ENCODE measurements at regions not wholly inside any gene's neighbourhood (a gene's known extent, or its start where the extent isn't known, plus 50 kb on each side); places are given as distances from the start of the nearest gene placed in this dataset.
"Not testable (repeated sequence)": the region's sequence is repeated elsewhere in the genome, so short reads cannot be mapped to it uniquely, and the experiment has no call there.

DNA sequence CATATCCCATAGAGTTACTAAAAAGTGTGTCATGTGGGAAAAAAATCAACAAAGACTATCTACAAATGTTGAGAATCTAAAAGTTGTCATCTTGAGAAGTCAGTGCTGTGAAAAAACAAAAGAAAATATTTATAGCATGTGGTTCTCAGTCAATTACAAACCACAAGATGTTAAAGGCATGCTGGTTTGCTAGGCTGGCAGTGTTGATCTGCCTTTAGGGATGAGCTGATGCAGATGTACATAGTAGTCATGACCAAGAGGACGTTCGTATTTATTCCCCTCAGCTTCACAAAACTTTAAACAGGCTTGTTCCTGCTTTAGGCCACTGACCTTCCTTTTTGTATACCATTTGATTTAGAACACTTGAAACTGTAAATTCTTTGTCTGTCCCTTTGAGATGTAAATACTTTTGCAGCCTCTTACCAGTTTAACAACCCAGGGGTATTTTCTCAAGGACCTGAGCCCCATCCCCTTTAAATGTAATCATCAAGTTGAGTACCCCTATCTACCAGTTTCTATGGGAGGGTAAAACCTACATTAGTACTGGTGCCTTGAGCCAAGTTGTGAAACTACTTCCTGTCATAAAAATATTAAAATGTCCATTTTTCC is 446.6 kb downstream of the KCNJ18 start:
- DNase-seq = no peak

DNA sequence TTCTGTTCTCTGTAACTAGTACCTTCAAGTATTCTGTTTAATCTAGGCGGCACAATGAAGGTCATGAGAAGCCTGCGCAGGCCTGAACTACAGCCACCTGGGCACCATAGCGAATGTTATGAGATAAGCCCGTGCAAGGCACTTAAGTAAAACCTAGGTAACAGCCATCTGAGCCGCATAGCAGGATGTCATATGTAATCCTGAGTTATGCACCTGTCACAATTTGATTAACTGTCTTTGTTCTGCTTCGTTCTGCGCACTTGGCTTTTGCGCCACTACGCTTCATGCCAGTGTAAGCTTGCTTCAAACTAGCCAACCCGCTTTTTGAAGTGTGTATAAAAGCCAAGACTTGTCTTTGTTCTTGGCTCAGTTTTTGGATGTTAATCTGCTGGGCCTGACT is 449.8 kb downstream of the KCNJ18 start:
- DNase-seq = no peak

DNA sequence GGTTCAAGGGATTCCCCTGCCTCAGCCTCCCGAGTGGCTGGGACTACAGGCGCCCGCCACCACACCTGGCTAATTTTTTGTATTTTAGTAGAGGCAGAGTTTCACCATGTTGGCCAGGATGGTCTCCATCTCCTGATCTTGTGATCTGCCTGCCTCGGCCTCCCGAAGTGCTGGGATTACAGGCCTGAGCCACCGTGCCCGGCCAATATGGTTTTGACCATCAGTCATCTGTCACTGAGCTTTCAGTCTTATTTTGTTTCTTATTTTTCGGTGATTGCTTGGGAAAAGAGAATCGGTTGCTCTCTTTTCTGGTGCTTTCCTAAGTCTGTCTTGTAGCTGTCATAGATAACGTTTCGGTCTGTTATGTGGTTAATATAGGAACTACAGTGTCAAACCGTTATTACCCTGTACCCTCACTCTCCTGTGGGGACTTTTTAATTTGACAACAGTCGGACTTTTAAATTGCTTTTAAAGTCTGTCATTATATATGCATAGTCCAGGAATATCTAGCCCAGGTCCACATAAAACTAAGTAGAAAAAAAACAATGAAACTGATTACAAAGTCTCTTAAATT is 453.4 kb downstream of the KCNJ18 start:
- DNase-seq = no peak

DNA sequence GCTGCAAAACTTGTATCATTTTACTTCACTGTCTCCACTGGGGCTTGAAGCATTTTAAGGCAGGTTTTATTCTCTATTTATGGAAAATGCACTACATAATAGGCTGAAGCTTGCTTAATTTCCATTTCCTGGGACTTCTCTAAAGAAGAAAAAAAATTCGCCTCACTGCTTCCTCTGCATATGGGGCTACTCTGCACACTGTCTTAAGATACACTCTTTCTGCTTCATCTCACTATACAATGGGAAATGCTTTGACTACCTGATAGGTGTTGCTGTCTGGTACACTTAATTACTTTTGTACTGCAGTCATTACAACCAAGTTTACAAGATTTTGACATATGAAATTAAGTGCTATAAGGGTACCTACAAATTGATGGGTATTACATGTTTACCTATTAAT is 466.0 kb downstream of the KCNJ18 start:
- DNase-seq = no peak

GRCh38 chr17:22161376-22161775 is 469.1 kb downstream of the KCNJ18 start:
- DNase-seq = no peak

DNA sequence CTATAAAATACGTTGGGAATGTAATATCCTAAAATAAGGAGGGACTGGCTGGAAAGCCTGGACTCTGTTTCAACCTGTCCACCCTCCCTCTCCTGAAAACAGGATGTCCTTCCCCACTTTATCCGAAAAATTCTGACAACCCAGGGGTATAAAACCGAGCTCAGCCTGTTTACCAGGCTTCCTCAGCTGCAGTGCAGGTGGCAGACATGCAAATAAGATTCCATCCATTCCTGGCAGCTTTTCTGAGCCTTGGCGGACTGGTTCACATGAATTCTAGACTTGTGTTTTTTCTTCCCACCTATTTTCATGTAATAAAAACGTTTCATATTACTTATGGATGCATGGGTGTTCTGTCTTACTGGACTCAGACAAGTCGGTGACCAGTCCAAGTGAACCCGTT is 479.3 kb downstream of the KCNJ18 start:
- no peak for DNase-seq

DNA sequence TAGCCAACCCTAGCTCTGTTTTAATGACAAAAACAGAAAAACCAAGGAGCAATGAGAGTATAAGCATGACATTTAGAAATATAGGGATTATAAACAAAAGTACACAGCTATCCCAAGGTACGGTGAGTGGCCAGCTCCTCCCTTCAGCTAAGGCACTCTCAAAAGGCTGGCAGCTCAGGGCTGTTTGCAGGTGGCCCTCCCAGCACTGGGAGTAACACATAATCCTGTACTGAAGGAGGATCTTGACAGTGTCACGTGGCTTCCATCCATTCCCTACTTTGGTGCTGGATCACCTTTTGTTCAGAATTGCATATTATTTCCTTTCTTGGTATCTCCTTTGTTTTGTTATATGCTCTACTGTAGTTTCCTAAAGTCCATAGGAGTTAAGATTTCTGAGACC is 500.8 kb downstream of the KCNJ18 start:
- DNase-seq = no peak

GRCh38 chr17:22200187-22200586 is 507.9 kb downstream of the KCNJ18 start:
- not testable (repeated sequence) for DNase-seq

- no peak for DNase-seq
Observed at GRCh38 chr17:22202702-22203101, 510.4 kb downstream of the KCNJ18 start.

DNA sequence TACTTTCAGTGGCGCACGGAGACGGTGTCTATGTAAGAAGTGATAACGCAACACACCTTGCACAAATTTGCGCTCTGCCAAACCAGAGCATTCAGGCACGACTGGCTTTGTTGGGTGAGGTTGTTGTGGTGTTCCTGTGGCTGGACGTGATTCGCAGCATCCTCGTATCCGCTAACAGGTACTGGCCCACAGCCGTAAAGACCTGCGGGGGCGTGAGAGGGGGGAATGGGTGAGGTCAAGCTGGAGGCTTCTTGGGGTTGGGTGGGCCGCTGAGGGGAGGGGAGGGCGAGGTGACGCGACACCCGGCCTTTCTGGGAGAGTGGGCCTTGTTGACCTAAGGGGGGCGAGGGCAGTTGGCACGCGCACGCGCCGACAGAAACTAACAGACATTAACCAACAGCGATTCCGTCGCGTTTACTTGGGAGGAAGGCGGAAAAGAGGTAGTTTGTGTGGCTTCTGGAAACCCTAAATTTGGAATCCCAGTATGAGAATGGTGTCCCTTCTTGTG is 510.9 kb downstream of the KCNJ18 start:
- no peak for DNase-seq

DNA sequence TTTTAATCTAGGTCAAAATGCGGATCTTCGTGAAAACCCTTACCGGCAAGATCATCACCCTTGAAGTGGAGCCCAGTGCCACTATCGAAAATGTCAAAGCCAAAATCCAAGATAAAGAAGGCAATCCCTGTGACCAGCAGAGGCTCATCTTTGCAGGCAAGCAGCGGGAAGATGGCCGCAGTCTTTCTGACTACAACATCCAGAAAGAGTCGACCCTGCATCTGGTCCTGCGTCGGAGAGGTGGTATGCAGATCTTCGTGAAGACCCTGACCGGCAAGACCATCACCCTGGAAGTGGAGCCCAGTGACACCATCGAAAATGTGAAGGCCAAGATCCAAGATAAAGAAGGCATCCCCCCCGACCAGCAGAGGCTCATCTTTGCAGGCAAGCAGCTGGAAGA is 511.8 kb downstream of the KCNJ18 start:
- DNase-seq = not testable (repeated sequence)

GRCh38 chr17:22210212-22210611 is 517.9 kb downstream of the KCNJ18 start:
- not testable (repeated sequence) for DNase-seq

DNA sequence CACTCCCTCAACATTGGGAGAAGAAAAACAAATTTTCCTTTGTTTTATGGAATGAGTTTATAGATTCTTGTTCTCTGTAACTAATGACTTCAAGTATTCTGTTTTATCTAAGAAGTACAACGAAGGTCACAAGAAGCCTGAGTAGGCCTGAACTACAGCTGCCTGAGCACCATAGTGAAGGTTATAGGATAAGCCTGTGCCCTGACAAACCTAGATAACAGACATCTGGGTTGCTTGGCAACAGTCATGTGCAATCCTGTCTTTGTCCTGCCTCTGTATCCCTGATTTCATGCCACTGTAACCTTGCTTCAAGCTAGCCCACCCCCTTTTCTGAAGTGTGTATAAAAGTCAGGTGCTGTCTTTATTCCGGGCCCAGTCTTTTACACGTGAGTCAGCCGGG is 520.8 kb downstream of the KCNJ18 start:
- DNase-seq = not testable (repeated sequence)

GRCh38 chr17:22217135-22217534 is 524.8 kb downstream of the KCNJ18 start:
- DNase-seq = no peak

GRCh38 chr17:22221344-22221743 is 529.0 kb downstream of the KCNJ18 start:
- no peak for DNase-seq

DNA sequence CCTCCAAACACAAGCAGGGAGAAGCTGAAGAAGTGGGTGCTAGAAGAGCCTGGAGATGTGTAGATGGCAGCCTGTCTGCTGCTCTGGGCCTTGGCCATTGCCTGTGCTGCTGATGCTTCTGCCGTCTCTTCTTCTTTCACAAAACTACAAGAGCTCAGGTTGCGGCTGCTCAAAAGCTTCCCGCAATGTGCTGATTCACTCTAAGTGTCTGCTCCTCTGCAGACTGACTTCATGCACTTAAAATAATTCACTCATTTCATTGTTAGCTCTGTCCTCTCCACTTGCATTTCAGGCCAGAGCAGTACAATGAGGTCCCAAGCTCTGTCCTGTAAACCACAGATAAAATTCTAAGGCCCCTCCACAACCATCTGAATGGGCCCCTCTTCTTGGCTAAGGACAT is 534.2 kb downstream of the KCNJ18 start:
- DNase-seq = not testable (repeated sequence)

DNA sequence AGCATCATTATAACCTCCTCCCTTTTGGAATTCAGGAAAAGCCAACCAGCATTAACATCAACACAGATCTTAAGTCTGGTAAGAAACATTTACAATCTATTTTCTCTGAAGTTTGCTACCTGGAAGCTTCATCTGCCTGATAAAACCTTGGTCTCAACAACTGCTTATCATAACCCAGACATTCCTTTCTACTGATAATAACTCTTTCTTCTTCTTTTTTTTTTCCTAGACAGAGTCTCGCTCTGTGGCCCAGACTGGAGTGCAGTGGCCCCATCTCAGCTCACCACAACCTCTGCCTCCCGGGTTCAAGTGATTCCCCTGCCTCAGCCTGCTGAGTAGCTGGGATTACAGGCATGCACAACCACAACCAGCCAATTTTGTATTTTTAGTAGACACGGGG is 534.6 kb downstream of the KCNJ18 start:
- DNase-seq = not testable (repeated sequence)

DNA sequence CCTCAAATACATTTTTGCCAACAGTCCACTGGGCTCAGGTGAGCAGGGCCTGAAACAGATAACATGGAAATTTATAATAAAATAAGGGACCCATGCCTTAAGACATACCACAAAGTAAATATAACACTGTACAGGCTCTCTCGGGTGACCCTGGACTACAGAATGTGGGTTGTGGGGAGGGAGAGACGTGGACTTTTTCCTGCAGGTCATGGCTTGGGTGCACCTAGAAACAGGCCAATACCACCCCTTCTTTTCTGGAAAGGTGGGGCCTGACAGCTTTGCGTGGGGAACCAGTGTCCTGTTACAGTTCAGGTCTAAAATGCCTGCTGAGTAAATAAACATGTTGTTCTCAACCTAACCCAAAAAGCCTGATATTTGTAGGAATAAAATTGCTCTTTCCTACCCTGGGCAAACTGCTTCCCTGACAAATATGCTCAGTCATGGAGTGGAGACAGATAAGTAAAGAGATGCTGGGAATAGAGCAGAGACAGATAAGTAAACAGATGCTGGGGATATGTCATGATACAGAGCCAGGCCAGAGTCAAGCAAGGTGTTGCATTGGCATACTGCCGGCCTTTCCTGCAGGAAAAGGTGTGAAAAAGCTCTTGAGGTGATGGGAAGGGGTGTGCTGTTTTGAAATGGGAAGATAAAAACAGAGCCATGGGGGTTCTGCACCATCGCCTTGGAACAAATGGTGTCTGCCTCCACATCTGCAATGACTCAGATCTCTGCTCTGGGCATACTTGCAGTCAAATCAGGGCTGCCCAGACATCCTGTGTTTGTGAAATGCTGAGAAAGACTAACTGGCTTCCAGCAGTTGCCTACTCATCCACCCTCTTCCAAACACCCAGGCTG is 535.6 kb downstream of the KCNJ18 start:
- DNase-seq = not testable (repeated sequence)

DNA sequence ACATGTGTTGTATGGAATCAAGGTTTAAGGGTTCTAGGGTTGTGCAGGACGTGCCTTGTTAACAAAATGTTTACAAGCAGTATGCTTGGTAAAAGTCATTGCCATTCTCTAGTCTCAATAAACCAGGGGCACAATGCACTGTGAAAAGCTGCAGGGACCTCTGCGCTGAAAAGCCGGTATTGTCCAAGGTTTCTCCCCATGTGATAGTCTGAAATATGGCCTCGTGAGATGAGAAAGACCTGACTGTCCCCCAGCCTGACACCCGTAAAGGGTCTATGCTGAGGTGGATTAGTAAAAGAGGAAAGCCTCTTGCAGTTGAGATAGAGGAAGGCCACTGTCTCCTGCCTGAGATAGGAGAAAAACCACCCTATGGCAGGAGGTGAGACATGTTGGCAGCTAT is 537.5 kb downstream of the KCNJ18 start:
- DNase-seq = not testable (repeated sequence)

DNA sequence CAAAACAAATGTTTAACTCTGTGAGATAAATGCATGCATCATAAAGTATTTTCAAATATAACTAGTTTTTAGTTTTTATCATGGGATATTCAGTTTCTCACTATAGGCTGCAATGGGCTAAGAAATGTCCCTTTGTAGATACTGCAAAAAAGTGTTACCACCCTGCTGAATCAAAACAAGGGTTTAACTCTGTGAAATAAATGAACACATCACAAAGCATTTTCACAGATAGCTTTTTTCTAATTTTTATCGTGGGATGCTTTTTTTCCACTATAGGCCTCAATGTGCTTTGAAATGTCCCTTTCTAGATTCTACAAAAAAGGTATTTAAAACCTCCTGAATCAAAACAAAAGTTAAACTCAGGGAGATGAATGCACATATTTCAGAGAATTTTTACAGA is 541.1 kb downstream of the KCNJ18 start:
- DNase-seq = no peak

GRCh38 chr17:22242472-22242871 is 550.1 kb downstream of the KCNJ18 start:
- no peak for DNase-seq

- no peak for DNase-seq
Observed at GRCh38 chr17:22251498-22251897, 559.2 kb downstream of the KCNJ18 start.

DNA sequence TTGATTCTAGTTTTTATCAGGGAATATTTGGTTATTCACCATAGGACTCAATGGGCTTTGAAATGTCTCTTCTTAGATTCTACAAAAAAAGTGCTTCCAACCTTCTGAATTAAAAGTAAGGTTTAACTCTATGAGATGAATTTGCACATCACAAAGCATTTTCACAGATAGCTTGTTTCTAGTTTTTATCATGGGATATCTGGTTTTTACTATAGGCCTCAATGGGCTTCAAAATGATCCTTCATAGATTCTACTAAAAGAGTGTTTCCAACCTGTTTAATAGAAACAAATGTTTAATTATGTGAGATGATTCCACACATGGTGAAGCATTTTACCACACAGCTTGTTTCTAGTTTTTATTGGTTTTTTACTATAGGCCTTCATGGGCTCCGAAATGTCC is 560.7 kb downstream of the KCNJ18 start:
- DNase-seq = no peak

DNA sequence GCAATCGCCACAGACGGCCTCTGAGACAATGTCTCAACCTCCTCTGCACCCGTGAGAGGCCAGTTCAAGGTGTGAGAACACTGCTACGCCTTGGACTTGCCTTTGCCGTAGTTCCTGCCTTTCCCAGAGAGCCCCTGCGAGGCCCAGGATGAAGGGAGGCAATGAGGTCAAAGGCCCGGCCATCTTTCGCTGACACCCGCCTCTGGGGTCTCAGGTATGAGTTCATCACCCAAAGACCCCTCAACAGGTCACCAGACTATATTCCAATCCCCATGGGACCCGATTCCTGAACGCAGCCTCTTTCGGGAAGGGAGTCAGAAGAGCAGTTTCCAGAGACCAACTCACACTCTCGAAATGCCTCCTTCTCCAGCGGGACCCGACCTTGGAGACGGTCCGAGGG is 573.5 kb downstream of the KCNJ18 start:
- no peak for DNase-seq

Measured in suppressor macrophage (primary cell).